Suprapubic skin (tissue), 4 donors: ENCODE measurements at regions not wholly inside any gene's neighbourhood (a gene's known extent, or its start where the extent isn't known, plus 50 kb on each side); places are given as distances from the start of the nearest gene placed in this dataset.

Source experiments
- POLR2A ChIP-seq, 2 donors: fragments of 450-650 bp; IDR thresholded peaks; one replicate each; pipeline ENCODE4 v1.6.1; 2017; ENCODE audit warnings: antibody characterized with exemption in 2 of 2, mild to moderate bottlenecking in 2 of 2, moderate library complexity in 2 of 2
- POLR2AphosphoS5 ChIP-seq, 3 donors: sonication (generic); formaldehyde crosslinking; IDR thresholded peaks; one replicate each; pipeline ENCODE4 v1.6.1; 2017; ENCODE audit warnings: antibody characterized with exemption in 3 of 3
- TF ChIP-seq, protein P1 (sequence below), 2 donors: fragments of 200-600 bp in 1 of 2; fragments of 450-650 bp in 1 of 2; sonication (generic) in 1 of 2; IDR thresholded peaks; one replicate each; pipeline ENCODE4 v1.5.1; 2016 to 2019; ENCODE audit warnings: antibody characterized with exemption in 2 of 2, mild to moderate bottlenecking in 1 of 2, moderate library complexity in 1 of 2

DNA sequence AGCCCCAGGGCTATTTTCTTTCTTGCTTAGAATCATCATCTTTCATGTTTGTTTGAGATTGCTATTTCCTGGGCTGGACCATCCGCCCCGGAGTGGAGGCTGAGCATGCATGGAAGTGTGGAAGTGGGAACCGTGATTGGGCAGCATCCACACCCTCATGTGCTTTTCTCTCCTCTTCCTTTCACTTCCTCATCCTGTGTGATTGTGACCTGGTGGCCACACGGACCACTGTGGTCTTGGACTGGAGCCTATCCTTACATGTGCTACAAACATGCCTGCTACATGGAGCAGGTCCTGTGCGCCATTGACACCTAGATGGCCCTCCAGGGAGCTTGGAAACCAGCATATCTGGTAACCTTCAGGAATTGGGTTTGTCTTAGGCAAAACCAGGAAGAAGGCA lies 175.9 kb upstream of the LCORL start:
- TF ChIP-seq, protein P1, sequence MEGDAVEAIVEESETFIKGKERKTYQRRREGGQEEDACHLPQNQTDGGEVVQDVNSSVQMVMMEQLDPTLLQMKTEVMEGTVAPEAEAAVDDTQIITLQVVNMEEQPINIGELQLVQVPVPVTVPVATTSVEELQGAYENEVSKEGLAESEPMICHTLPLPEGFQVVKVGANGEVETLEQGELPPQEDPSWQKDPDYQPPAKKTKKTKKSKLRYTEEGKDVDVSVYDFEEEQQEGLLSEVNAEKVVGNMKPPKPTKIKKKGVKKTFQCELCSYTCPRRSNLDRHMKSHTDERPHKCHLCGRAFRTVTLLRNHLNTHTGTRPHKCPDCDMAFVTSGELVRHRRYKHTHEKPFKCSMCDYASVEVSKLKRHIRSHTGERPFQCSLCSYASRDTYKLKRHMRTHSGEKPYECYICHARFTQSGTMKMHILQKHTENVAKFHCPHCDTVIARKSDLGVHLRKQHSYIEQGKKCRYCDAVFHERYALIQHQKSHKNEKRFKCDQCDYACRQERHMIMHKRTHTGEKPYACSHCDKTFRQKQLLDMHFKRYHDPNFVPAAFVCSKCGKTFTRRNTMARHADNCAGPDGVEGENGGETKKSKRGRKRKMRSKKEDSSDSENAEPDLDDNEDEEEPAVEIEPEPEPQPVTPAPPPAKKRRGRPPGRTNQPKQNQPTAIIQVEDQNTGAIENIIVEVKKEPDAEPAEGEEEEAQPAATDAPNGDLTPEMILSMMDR (IDR thresholded peaks at IDR 0.05): no peak
- TF ChIP-seq POLR2A (IDR thresholded peaks at IDR 0.05): no peak
- TF ChIP-seq POLR2AphosphoS5 (IDR thresholded peaks at IDR 0.05): no peak
